ENCODE measurements at regions not wholly inside any gene's neighbourhood (a gene's known extent, or its start where the extent isn't known, plus 50 kb on each side); places are given as distances from the start of the nearest gene placed in this dataset.

- DNase-seq = no peak
- Histone ChIP-seq H3F3A (ENCODE audit: insufficient read depth) (no peaks in the 10 kb centered on the region), H4K20me1 (ENCODE audit: insufficient read depth) (no peaks in the 10 kb centered on the region), H3K27ac (no peak overlapping the region), H3K4me1 (ENCODE audit: insufficient read depth) (no peaks in the 10 kb centered on the region), H3K79me2 (ENCODE audit: insufficient read depth) (no peaks in the 10 kb centered on the region), H3K4me3 (no peak overlapping the region), H3K9me2 (ENCODE audit: insufficient read depth) (no peaks in the 10 kb centered on the region), H2AFZ (no peak overlapping the region), H3K9ac (no peak overlapping the region), H3K36me3 (ENCODE audit: low read depth) (no peaks in the 10 kb centered on the region), H3K4me2 (ENCODE audit: unreplicated experiment) (no peak overlapping the region), H3K27me3 (replicated peaks; ENCODE audit: insufficient read depth) (no peaks in the 10 kb centered on the region), H3K9me3 (ENCODE audit: low read depth) (no peaks in the 10 kb centered on the region)
- TF ChIP-seq EZH2 (IDR thresholded peaks at IDR 0.05; ENCODE audit: insufficient read depth, poor library complexity, severe bottlenecking) = no peak
- 0% methylated on average over 1 of the region's 1 CpG for WGBS, 2 experiments (ENCODE audit: low coverage in 1 of 2, low lambda C conversion rate in 2 of 2, missing lambda C conversion rate in 2 of 2)
- in situ Hi-C loops (cut with MboI) = no loop called here
These were observed 269.2 kb upstream of the GOLIM4 start for GRCh38 chr3:168364967-168365366.

- in situ Hi-C loops (cut with MboI) = no loop called here
- Histone ChIP-seq H3K4me2 (ENCODE audit: unreplicated experiment) (no peak overlapping the region), H3K9me3 (ENCODE audit: low read depth) (no peaks in the 10 kb centered on the region), H3K4me3 (no peak overlapping the region), H3K36me3 (ENCODE audit: low read depth) (no peaks in the 10 kb centered on the region), H3K27me3 (replicated peaks; ENCODE audit: insufficient read depth) (no peaks in the 10 kb centered on the region), H2AFZ (no peak overlapping the region), H3K9ac (no peak overlapping the region), H3K27ac (no peak overlapping the region), H3F3A (ENCODE audit: insufficient read depth) (no peaks in the 10 kb centered on the region), H4K20me1 (ENCODE audit: insufficient read depth) (no peaks in the 10 kb centered on the region), H3K4me1 (ENCODE audit: insufficient read depth) (no peaks in the 10 kb centered on the region), H3K9me2 (ENCODE audit: insufficient read depth) (no peaks in the 10 kb centered on the region), H3K79me2 (ENCODE audit: insufficient read depth) (no peaks in the 10 kb centered on the region)
- WGBS, 2 experiments (ENCODE audit: low coverage in 1 of 2, low lambda C conversion rate in 2 of 2, missing lambda C conversion rate in 2 of 2) = 27 to 37% methylated on average over 4 of the region's 4 CpGs
- no peak for DNase-seq
- TF ChIP-seq EZH2phosphoT487 (IDR thresholded peaks at IDR 0.05; ENCODE audit: insufficient read depth, low read depth) = no peak
- TF ChIP-seq EZH2 (IDR thresholded peaks at IDR 0.05; ENCODE audit: insufficient read depth, poor library complexity, severe bottlenecking) = no peak
These were observed 267.0 kb upstream of the GOLIM4 start for GRCh38 chr3:168362661-168363247.

- in situ Hi-C loops (cut with MboI) = no loop called here
- no peaks in the 10 kb centered on the region for H3K36me3 ChIP-seq (ENCODE audit: low read depth)
- no peaks in the 10 kb centered on the region for H3K27me3 ChIP-seq (replicated peaks; ENCODE audit: insufficient read depth)
- H3K79me2 ChIP-seq (ENCODE audit: insufficient read depth) = no peaks in the 10 kb centered on the region
- no peaks in the 10 kb centered on the region for H3K9me2 ChIP-seq (ENCODE audit: insufficient read depth)
- no peaks in the 10 kb centered on the region for H3K4me1 ChIP-seq (ENCODE audit: insufficient read depth)
- no peaks in the 10 kb centered on the region for H3F3A ChIP-seq (ENCODE audit: insufficient read depth)
- no peak overlapping the region for H2AFZ ChIP-seq
- no peak overlapping the region for H3K4me2 ChIP-seq (ENCODE audit: unreplicated experiment)
- no peak for DNase-seq
- TF ChIP-seq EZH2phosphoT487 (IDR thresholded peaks at IDR 0.05; ENCODE audit: insufficient read depth, low read depth) = no peak
- no peak for TF ChIP-seq EZH2 (IDR thresholded peaks at IDR 0.05; ENCODE audit: insufficient read depth, poor library complexity, severe bottlenecking)
- no peaks in the 10 kb centered on the region for H3K9me3 ChIP-seq (ENCODE audit: low read depth)
- H4K20me1 ChIP-seq (ENCODE audit: insufficient read depth) = no peaks in the 10 kb centered on the region
- no peak overlapping the region for H3K4me3 ChIP-seq
- H3K27ac ChIP-seq = no peak overlapping the region
- no peak overlapping the region for H3K9ac ChIP-seq
These were observed 266.4 kb upstream of the GOLIM4 start for GRCh38 chr3:168362156-168362555.

- no peaks in the 10 kb centered on the region for H3K36me3 ChIP-seq (ENCODE audit: low read depth)
- H3K4me3 ChIP-seq = no peak overlapping the region
- DNase-seq = no peak
- H3K79me2 ChIP-seq (ENCODE audit: insufficient read depth) = no peaks in the 10 kb centered on the region
- no peaks in the 10 kb centered on the region for H3K9me2 ChIP-seq (ENCODE audit: insufficient read depth)
- in situ Hi-C loops (cut with MboI) = no loop called here
- H3K9me3 ChIP-seq (ENCODE audit: low read depth) = no peaks in the 10 kb centered on the region
- H3K27me3 ChIP-seq (replicated peaks; ENCODE audit: insufficient read depth) = no peaks in the 10 kb centered on the region
- no peaks in the 10 kb centered on the region for H3F3A ChIP-seq (ENCODE audit: insufficient read depth)
- no peak for TF ChIP-seq EZH2 (IDR thresholded peaks at IDR 0.05; ENCODE audit: insufficient read depth, poor library complexity, severe bottlenecking)
- TF ChIP-seq EZH2phosphoT487 (IDR thresholded peaks at IDR 0.05; ENCODE audit: insufficient read depth, low read depth) = no peak
- H3K27ac ChIP-seq = no peak overlapping the region
- H3K9ac ChIP-seq = no peak overlapping the region
- H4K20me1 ChIP-seq (ENCODE audit: insufficient read depth) = no peaks in the 10 kb centered on the region
- H3K4me2 ChIP-seq (ENCODE audit: unreplicated experiment) = no peak overlapping the region
- H3K4me1 ChIP-seq (ENCODE audit: insufficient read depth) = no peaks in the 10 kb centered on the region
- WGBS, 2 experiments (ENCODE audit: low coverage in 1 of 2, low lambda C conversion rate in 2 of 2, missing lambda C conversion rate in 2 of 2) = 32 to 36% methylated on average over 3 of the region's 3 CpGs
- no peak overlapping the region for H2AFZ ChIP-seq
These were observed 265.3 kb upstream of the GOLIM4 start for GRCh38 chr3:168360993-168361392.

Data from GM23248 (cell line).